Activated CD4-positive, alpha-beta memory T cell treated with anti-CD3 and anti-CD28 coated beads for 36 hours (primary cell): ENCODE measurements at regions not wholly inside any gene's neighbourhood (a gene's known extent, or its start where the extent isn't known, plus 50 kb on each side); places are given as distances from the start of the nearest gene placed in this dataset.

ENCODE experiments used
- CTCF ChIA-PET: fragments of 350-600 bp; sonication (Branson Sonifier 250); formaldehyde crosslinking; loops from one replicate; lab custom pipeline; 2021; ENCODE audit warnings: antibody characterized with exemption, inconsistent platforms; lab: Charles Lee
- POLR2A ChIA-PET: fragments of 350-600 bp; sonication (Branson Sonifier 250); formaldehyde crosslinking; loops from one replicate; lab custom pipeline; 2021; ENCODE audit warnings: antibody characterized with exemption; lab: Charles Lee
- DNase-seq: peaks from one replicate; pipeline ENCODE4 v3.0.0-alpha.2; 2020
- H3K27ac Mint-ChIP-seq: one replicate; pipeline ENCODE4 v1.8.0; 2021; ENCODE audit warnings: mixed read lengths
- H3K27me3 Mint-ChIP-seq: one replicate; pipeline ENCODE4 v1.8.0; 2021; ENCODE audit warnings: mixed read lengths
- H3K36me3 Mint-ChIP-seq: one replicate; pipeline ENCODE4 v1.8.0; 2021; ENCODE audit warnings: mixed read lengths
- H3K4me1 Mint-ChIP-seq: one replicate; pipeline ENCODE4 v1.8.0; 2021; ENCODE audit warnings: low read depth, mixed read lengths
- H3K4me3 Mint-ChIP-seq: one replicate; pipeline ENCODE4 v1.8.0; 2021; ENCODE audit warnings: mild to moderate bottlenecking, mixed read lengths
- H3K9me3 Mint-ChIP-seq: one replicate; pipeline ENCODE4 v1.8.0; 2021; ENCODE audit warnings: mixed read lengths
- intact Hi-C: fragments of 100-400 bp; cut with micrococcal nuclease; formaldehyde crosslinking; loops from one replicate; pipeline ENCODE4 v1.15.1; 2023

DNA sequence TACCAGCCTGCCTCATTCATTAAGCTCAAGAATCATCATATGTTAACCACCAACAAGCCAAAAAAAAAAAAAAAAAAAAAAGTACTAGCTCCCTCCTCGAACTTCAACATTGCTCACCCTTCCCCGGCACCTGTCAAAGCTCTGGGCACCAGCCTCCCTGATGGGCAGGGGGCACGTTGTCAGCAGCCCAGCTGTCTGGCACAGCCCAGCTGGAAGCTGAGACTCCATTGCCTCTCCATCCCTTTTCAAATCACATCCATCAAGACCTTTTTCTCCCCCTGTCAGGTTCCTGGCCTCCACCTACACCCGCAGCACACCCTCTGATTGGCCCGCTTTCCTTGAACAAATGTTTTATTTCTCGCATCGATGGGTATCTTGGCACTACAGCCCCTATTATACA, 913.3 kb upstream of the AUTS2 start:
- H3K9me3 Mint-ChIP-seq = peaks cover 29% of the 10 kb centered on the region
- H3K27ac Mint-ChIP-seq = no peak overlapping the region
- CTCF ChIA-PET = no interaction called here
- H3K36me3 Mint-ChIP-seq = no peaks in the 10 kb centered on the region
- intact Hi-C loops = no loop called here
- no peaks in the 10 kb centered on the region for H3K27me3 Mint-ChIP-seq
- no peak overlapping the region for H3K4me3 Mint-ChIP-seq
- no peaks in the 10 kb centered on the region for H3K4me1 Mint-ChIP-seq
- POLR2A ChIA-PET = interaction anchor here (0.6 kb wide), 1 partner anchor 480 kb away, joined by 6 read pairs; no protein-coding TSS in a partner anchor
- no peak for DNase-seq

DNA sequence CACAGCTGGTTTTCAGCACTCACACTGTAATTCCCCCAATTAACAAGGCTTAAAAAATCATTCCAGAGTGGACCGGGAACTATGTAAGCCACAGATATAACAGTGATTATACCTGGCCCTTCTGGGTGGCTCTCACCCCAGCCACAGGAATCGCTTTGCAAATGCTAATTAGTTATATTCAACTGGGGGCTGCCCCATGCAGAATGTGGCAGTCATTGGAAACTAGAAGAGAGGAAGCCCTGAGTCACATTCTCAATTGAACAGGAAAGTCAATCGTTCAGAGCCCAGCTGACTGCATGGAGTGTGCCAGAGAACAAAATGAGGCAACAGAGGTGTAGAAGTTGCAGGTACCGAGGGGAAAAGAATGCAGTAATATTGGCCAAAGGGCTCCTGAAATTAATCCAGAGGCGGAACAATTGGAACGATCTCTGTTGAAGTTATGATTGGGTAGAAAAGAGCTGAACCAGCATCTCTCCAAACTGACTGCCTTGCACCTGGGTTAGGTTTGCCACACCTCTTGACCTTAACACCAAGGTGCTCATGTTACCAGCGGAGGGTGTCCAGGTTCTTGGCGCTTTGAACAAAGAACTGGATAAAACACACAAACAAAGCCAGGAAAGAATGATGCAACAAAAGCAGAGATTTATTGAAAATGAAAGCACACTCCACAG, 909.7 kb upstream of the AUTS2 start:
- H3K9me3 Mint-ChIP-seq = peaks cover 28% of the 10 kb centered on the region
- intact Hi-C loops = no loop called here
- CTCF ChIA-PET = no interaction called here
- H3K4me3 Mint-ChIP-seq = no peak overlapping the region
- no peaks in the 10 kb centered on the region for H3K36me3 Mint-ChIP-seq
- no peak overlapping the region for H3K27ac Mint-ChIP-seq
- H3K27me3 Mint-ChIP-seq = no peaks in the 10 kb centered on the region
- no peak for DNase-seq
- POLR2A ChIA-PET = no interaction called here
- no peaks in the 10 kb centered on the region for H3K4me1 Mint-ChIP-seq

- ChIA-PET CTCF (no interaction called here), POLR2A (no interaction called here)
- no peaks in the 10 kb centered on the region for H3K36me3 Mint-ChIP-seq
- H3K4me1 Mint-ChIP-seq = no peaks in the 10 kb centered on the region
- DNase-seq = no peak
- no peak overlapping the region for H3K4me3 Mint-ChIP-seq
- intact Hi-C loops = no loop called here
- H3K27ac Mint-ChIP-seq = no peak overlapping the region
- H3K9me3 Mint-ChIP-seq = peaks cover 28% of the 10 kb centered on the region
- no peaks in the 10 kb centered on the region for H3K27me3 Mint-ChIP-seq
These were observed 909.2 kb upstream of the AUTS2 start for GRCh38 chr7:68689087-68689433.

- ChIA-PET POLR2A (no interaction called here), CTCF (interaction anchor here (0.6 kb wide), 1 partner anchor 9 kb away, joined by 4 read pairs; no protein-coding TSS in a partner anchor)
- intact Hi-C loops = no loop called here
- DNase-seq = no peak
- no peaks in the 10 kb centered on the region for H3K27me3 Mint-ChIP-seq
- no peak overlapping the region for H3K27ac Mint-ChIP-seq
- H3K4me3 Mint-ChIP-seq = no peak overlapping the region
- H3K9me3 Mint-ChIP-seq = peaks cover 31% of the 10 kb centered on the region
- no peaks in the 10 kb centered on the region for H3K4me1 Mint-ChIP-seq
- no peaks in the 10 kb centered on the region for H3K36me3 Mint-ChIP-seq
These were observed 906.7 kb upstream of the AUTS2 start for GRCh38 chr7:68691261-68692216.

- Mint-ChIP-seq H3K27ac (no peak overlapping the region), H3K36me3 (no peaks in the 10 kb centered on the region), H3K4me1 (no peaks in the 10 kb centered on the region), H3K27me3 (no peaks in the 10 kb centered on the region), H3K4me3 (no peak overlapping the region), H3K9me3 (peaks cover 35% of the 10 kb centered on the region)
- DNase-seq = no peak
- intact Hi-C loops = no loop called here
- ChIA-PET CTCF (no interaction called here), POLR2A (no interaction called here)
These were observed 905.8 kb upstream of the AUTS2 start for GRCh38 chr7:68692511-68692910.

DNA sequence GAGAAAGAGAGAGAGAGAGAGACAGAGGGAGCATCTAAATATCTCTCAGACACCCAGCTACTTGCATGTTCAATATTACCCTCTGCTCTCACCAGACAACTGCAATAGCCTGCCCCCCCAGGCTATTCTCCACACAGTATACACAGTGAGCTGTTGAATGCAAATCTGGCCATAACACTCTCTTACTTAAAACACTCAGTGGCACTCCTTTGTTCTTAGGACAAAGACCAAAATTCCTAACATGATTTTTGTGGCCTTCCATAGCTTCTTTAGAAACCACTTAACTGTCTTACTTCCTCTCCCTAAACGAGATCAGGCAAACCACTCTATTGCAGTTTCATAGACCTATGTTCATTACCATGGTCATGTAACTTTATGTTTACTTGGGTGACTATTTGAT, 903.6 kb upstream of the AUTS2 start:
- ChIA-PET CTCF (no interaction called here), POLR2A (no interaction called here)
- Mint-ChIP-seq H3K4me1 (no peaks in the 10 kb centered on the region), H3K9me3 (peaks cover 30% of the 10 kb centered on the region), H3K27me3 (no peaks in the 10 kb centered on the region), H3K27ac (no peak overlapping the region), H3K36me3 (no peaks in the 10 kb centered on the region), H3K4me3 (no peak overlapping the region)
- intact Hi-C loops = no loop called here
- DNase-seq = no peak

- no peak for DNase-seq
- ChIA-PET POLR2A (no interaction called here), CTCF (no interaction called here)
- Mint-ChIP-seq H3K27ac (no peak overlapping the region), H3K4me1 (no peaks in the 10 kb centered on the region), H3K4me3 (no peak overlapping the region), H3K36me3 (no peaks in the 10 kb centered on the region), H3K27me3 (no peaks in the 10 kb centered on the region), H3K9me3 (peaks cover 25% of the 10 kb centered on the region)
- intact Hi-C loops = no loop called here
These were observed 900.4 kb upstream of the AUTS2 start for GRCh38 chr7:68697796-68698280.

DNA sequence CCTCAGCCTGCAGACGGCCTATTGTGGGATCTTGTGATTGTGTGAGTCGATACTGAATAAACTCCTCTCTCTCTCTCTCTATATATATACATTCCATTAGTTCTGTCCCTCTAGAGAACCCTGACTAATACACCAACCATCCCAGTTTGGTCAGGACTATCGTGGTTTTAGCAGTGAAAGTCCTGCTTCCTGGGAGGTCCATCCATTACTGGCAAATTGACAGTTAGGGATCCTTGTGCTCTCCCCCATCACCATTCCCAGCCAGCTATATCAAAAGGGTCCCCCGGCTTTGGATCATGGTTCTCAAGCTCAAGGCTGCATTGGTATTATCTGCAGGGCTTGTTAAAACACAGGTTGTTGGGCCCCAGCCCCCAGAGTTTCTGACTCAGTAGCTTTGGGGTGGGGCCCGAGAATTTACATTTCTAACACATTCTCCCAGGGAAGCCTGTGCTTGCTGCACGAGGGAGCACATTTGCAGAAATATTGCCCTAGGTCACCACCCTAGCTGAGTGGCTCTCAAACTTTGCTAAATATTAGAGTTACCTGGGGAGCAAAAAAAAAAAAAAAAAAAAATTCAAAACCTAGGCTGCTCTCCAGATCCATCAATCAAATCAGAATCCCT, 899.1 kb upstream of the AUTS2 start:
- Mint-ChIP-seq H3K27me3 (no peaks in the 10 kb centered on the region), H3K36me3 (no peaks in the 10 kb centered on the region), H3K4me3 (no peak overlapping the region), H3K9me3 (peaks cover 23% of the 10 kb centered on the region), H3K4me1 (no peaks in the 10 kb centered on the region), H3K27ac (no peak overlapping the region)
- no peak for DNase-seq
- POLR2A ChIA-PET = interaction anchor here (0.6 kb wide), 1 partner anchor 70 kb away, joined by 3 read pairs; no protein-coding TSS in a partner anchor
- intact Hi-C loops = no loop called here
- CTCF ChIA-PET = no interaction called here

GRCh38 chr7:68700414-68700813, 897.9 kb upstream of the AUTS2 start:
- Mint-ChIP-seq H3K27me3 (no peaks in the 10 kb centered on the region), H3K36me3 (no peaks in the 10 kb centered on the region), H3K9me3 (peaks cover 23% of the 10 kb centered on the region), H3K27ac (no peak overlapping the region), H3K4me3 (no peak overlapping the region), H3K4me1 (no peaks in the 10 kb centered on the region)
- POLR2A ChIA-PET = no interaction called here
- CTCF ChIA-PET = interaction anchor here (0.6 kb wide), 1 partner anchor 9 kb away, joined by 4 read pairs; no protein-coding TSS in a partner anchor
- intact Hi-C loops = no loop called here
- DNase-seq = no peak

- intact Hi-C loops = no loop called here
- Mint-ChIP-seq H3K27me3 (no peaks in the 10 kb centered on the region), H3K4me3 (no peak overlapping the region), H3K9me3 (peaks cover 27% of the 10 kb centered on the region), H3K36me3 (no peaks in the 10 kb centered on the region), H3K4me1 (no peaks in the 10 kb centered on the region), H3K27ac (no peak overlapping the region)
- CTCF ChIA-PET = no interaction called here
- POLR2A ChIA-PET = no interaction called here
- no peak for DNase-seq
These were observed 892.0 kb upstream of the AUTS2 start for GRCh38 chr7:68706291-68706690.

DNA sequence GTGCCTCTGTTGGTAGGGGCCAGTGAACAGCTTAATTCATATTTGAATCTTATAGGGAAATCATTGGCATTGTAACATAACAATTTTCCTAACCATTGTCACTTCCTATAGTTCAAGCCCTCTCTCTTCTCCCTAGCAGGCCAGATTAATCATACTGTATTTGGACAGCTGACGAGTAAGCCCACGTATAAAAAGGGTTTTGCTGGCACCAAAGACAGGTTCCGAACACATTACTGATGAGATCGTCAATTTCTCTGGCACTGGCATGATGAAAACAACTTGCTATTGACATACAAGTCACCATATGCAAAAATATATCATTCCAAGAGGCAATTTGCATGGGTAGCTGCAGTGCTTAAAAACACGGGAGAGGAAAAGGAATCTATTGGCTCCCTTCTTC, 891.1 kb upstream of the AUTS2 start:
- Mint-ChIP-seq H3K9me3 (peaks cover 31% of the 10 kb centered on the region), H3K27ac (no peak overlapping the region), H3K4me1 (no peaks in the 10 kb centered on the region), H3K4me3 (no peak overlapping the region), H3K36me3 (no peaks in the 10 kb centered on the region), H3K27me3 (no peaks in the 10 kb centered on the region)
- no peak for DNase-seq
- CTCF ChIA-PET = no interaction called here
- POLR2A ChIA-PET = no interaction called here
- intact Hi-C loops = no loop called here

GRCh38 chr7:68707958-68708357, 890.3 kb upstream of the AUTS2 start:
- no peaks in the 10 kb centered on the region for H3K4me1 Mint-ChIP-seq
- no peaks in the 10 kb centered on the region for H3K36me3 Mint-ChIP-seq
- intact Hi-C loops = no loop called here
- ChIA-PET CTCF (no interaction called here), POLR2A (no interaction called here)
- H3K27me3 Mint-ChIP-seq = no peaks in the 10 kb centered on the region
- peaks cover 33% of the 10 kb centered on the region for H3K9me3 Mint-ChIP-seq
- no peak for DNase-seq
- no peak overlapping the region for H3K4me3 Mint-ChIP-seq
- no peak overlapping the region for H3K27ac Mint-ChIP-seq
